H54 (cell line): ENCODE measurements at regions not wholly inside any gene's neighbourhood (a gene's known extent, or its start where the extent isn't known, plus 50 kb on each side); places are given as distances from the start of the nearest gene placed in this dataset.

Source experiments
- DNase-seq: peaks from one replicate; pipeline ENCODE4 v3.0.0; 2011; ENCODE audit warnings: low spot score, mixed read lengths; ENCODE audit not compliant: insufficient read length
- FAIRE-seq: peaks from 3 replicates; lab custom pipeline; 2011; peaks lifted over from hg19 to GRCh38; lab: Jason Lieb, UNC
- POLR2A ChIP-seq: IDR thresholded peaks from 2 replicates; pipeline ENCODE4 v1.6.1; 2011; ENCODE audit warnings: low read depth, mild to moderate bottlenecking, low read length

GRCh38 chr5:18321262-18321942 is 687.1 kb downstream of the TAF11L14 start:
- no peak for TF ChIP-seq POLR2A
- no peak for FAIRE-seq

DNA sequence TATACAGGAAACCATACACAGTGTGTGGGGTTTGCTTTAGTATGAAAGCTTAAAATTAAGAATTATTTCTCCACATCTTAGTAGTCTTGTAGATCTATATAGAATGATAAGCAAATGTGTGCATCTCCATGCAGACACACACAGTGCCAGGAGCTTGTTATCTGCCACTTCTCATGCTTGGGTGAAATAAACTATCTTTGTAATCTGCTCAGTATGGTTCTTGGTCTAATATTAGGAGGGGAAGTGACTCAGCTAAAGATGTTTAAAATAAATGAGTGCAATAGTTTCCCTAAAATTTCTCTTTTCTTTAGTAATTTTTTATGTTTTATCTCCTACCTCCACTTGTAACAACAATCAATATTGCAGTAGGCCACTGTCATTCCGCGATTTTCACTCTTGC is 689.6 kb downstream of the TAF11L14 start:
- no peak for TF ChIP-seq POLR2A
- DNase-seq (no peak), FAIRE-seq (no peak)

More at GRCh38 chr5:18321262-18321942, 687.1 kb downstream of the TAF11L14 start:
- no peak for DNase-seq

- no peak for FAIRE-seq
- no peak for DNase-seq
- TF ChIP-seq POLR2A: no peak
Measured at GRCh38 chr5:18325431-18325830, 691.2 kb downstream of the TAF11L14 start.

GRCh38 chr5:18329328-18329727 is 695.1 kb downstream of the TAF11L14 start:
- TF ChIP-seq POLR2A: no peak
- no peak for FAIRE-seq

DNA sequence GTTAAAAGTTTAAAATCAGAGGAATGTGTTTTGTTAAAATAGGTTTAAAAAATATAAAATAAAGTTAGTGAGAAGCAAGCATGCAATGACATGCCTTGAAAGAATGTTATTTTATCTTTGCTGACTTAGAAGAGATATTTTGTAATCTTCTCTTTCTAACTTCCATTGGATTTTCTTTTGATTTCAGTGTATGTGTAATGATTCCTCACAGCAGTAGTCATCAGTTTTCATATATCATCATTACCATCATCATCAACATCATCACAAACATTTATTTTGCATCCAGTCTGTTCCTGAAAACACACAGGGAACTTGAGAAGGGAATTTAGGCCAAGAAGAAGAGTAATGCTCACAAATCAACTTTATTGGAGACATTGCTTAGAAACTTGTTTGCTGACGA is 699.6 kb downstream of the TAF11L14 start:
- FAIRE-seq (no peak), DNase-seq (no peak)
- TF ChIP-seq POLR2A: no peak

More at GRCh38 chr5:18329328-18329727, 695.1 kb downstream of the TAF11L14 start:
- DNase-seq: no peak

DNA sequence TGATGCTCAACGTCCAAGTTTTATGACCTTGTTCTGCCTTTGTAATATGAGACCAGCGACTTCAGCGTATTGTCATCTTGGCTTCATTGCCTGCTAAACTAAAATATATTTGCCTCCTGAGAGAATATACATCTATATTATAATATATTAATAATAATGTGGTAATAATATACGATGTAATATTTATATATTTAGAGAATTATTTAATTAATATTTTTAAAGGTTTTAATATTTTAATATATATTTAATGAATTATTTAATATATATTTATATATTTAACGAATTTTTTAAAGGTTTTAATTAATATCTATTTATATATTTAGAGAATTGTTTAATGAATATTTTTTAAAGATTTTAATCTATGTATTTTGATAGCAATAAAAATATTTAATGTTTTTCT is 700.7 kb downstream of the TAF11L14 start:
- DNase-seq (no peak), FAIRE-seq (no peak)
- TF ChIP-seq POLR2A: no peak

- DNase-seq: no peak
- no peak for FAIRE-seq
- no peak for TF ChIP-seq POLR2A
Measured at GRCh38 chr5:18354828-18355227, 720.6 kb downstream of the TAF11L14 start.

DNA sequence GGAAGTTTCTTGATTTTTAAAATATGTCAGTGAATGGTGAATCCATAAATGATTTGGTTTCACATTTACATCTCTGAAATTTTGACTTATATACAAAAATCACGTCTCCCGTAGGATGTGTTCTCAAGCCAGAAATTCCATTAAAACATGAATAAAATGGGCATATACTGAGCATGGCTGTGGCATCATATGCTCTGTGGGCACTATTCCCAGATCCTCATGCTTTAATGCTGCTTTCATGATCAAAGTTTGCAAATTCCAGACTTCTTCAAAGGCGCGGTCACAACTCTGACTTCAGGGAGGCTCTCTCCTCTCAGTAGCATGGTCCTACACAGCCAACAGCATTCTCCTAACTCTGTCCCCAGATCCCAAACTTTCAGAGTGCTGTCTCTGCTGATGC is 723.2 kb downstream of the TAF11L14 start:
- no peak for FAIRE-seq
- no peak for DNase-seq
- no peak for TF ChIP-seq POLR2A

GRCh38 chr5:18366234-18366633 is 732.0 kb downstream of the TAF11L14 start:
- no peak for FAIRE-seq
- no peak for DNase-seq
- TF ChIP-seq POLR2A: no peak

- DNase-seq (no peak), FAIRE-seq (no peak)
- no peak for TF ChIP-seq POLR2A
Measured at GRCh38 chr5:18370531-18370930, 736.3 kb downstream of the TAF11L14 start.

DNA sequence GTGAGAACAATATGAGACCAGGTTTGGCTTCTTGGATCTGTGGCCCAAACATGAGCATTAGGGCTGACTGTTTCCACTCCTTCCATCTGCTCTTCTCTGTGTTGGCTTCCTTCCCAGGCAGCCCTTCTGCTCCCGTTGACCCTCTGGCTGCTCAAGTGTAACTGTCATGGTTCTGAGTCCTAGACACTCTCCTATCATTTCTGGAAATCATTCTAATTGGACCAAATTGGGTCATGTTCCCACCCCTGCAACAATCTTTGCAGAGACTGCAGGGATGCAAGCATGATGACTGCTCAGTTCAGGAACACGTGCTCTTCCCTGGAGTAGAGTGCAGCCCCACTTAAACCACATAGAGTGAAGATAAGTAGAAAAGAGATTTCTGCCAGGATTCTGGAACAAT is 741.4 kb downstream of the TAF11L14 start:
- FAIRE-seq: no peak
- TF ChIP-seq POLR2A: no peak
- no peak for DNase-seq

- FAIRE-seq: no peak
- no peak for DNase-seq
- no peak for TF ChIP-seq POLR2A
Measured at GRCh38 chr5:18378066-18378465, 743.8 kb downstream of the TAF11L14 start.

- no peak for DNase-seq
- FAIRE-seq: no peak
- no peak for TF ChIP-seq POLR2A
Measured at GRCh38 chr5:18379189-18379588, 744.9 kb downstream of the TAF11L14 start.

DNA sequence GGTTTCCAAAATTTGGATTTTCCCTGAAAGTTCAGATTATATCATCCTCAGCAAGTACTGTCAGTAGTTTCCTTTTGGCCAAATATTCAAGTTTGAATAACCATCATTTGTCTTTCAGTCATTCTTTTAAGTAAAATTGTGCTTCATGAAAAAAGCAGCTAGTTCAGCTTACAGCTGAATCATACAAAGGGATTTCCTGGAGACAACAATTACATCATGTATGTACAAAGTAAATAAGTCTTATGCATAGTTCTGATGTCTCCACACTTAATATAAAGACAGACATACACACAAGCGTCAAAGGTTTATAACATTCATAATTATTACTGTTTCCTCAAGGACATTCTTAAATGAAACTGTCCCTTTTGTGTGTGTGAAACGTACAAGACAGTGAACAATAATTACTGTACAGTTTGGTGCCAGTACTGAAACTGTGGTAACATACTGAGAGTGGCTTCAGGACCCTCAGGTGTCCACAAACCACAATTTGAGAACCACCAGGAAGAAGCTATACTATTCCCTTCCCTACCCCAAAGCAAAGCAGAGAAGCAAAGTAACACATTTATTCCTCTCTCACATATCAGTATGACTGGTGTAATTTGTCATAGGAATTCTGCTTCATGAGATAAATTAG is 746.6 kb downstream of the TAF11L14 start:
- FAIRE-seq (no peak), DNase-seq (no peak)
- no peak for TF ChIP-seq POLR2A
